Activated T-cell treated with anti-CD3 and anti-CD28 coated beads, Interleukin-2, amount 50 U/mL, for 4 hours (primary cell): ENCODE measurements at regions not wholly inside any gene's neighbourhood (a gene's known extent, or its start where the extent isn't known, plus 50 kb on each side); places are given as distances from the start of the nearest gene placed in this dataset.

ENCODE experiments used
- ATAC-seq, 2 donors: fragments of 200-7000 bp; cut with Tn5 transposase; one replicate each; pipeline ENCODE4 v1.10.0; 2021
- DNase-seq: peaks from one replicate; pipeline ENCODE4 v3.0.0-alpha.2; 2020
- H3K27me3 Mint-ChIP-seq: one replicate; pipeline ENCODE4 v1.8.0; 2021; ENCODE audit warnings: low read depth, mixed read lengths
- H3K36me3 Mint-ChIP-seq: one replicate; pipeline ENCODE4 v1.8.0; 2022; ENCODE audit warnings: mixed read lengths; ENCODE audit not compliant: insufficient read depth
- H3K4me1 Mint-ChIP-seq: one replicate; pipeline ENCODE4 v1.8.0; 2021; ENCODE audit warnings: low read depth, mixed read lengths
- H3K4me3 Mint-ChIP-seq: one replicate; pipeline ENCODE4 v1.8.0; 2021; ENCODE audit warnings: mild to moderate bottlenecking, moderate library complexity, mixed read lengths
- H3K9me3 Mint-ChIP-seq: one replicate; pipeline ENCODE4 v1.8.0; 2021; ENCODE audit warnings: mixed read lengths

DNA sequence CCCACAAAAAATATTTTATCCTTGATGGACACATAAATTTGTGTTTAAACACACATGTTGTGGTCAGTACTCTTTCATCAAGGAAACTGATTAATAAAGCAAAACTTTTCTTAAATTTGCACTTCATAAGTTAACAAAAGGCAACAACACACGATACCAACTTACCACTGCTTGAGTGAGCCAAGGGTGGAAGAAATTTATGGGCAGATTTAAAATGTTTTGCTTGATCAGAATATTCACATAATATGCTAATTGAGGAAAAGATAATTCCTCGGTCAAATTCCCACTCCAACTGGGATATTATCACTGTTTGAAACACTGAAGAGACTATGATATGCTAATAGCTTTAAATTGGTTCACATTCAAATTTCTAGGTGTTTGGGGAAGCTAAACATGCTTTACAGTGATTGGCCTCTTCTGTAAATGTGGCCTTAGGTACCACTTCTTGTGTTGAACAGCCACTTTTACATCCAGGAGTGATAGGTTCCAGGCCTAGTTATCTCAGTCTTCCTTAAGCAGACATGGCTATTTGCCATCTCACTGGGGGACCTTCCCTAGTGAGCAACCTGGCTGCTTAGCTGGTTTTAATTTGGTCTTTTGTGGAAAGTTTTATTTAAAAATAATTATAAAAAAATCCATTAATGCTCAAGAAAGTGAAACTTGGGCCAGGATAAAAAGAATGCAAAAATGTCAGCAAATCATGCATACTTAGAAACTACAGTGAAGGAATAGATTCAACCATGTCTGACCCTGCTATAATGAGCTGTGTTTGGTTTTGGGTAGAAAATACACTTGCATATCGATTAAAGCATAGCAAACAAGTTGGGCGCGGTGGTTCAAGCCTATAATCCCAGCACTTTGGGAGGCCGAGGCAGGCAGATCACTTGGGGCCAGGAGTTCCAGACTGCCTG, 221.2 kb upstream of the MAP3K7 start:
- peaks cover 2% of the 10 kb centered on the region for H3K27me3 Mint-ChIP-seq
- no peaks in the 10 kb centered on the region for H3K4me1 Mint-ChIP-seq
- H3K36me3 Mint-ChIP-seq: no peaks in the 10 kb centered on the region
- DNase-seq (no peak), ATAC-seq (no peak)
- H3K9me3 Mint-ChIP-seq: no peaks in the 10 kb centered on the region
- no peak overlapping the region for H3K4me3 Mint-ChIP-seq

DNA sequence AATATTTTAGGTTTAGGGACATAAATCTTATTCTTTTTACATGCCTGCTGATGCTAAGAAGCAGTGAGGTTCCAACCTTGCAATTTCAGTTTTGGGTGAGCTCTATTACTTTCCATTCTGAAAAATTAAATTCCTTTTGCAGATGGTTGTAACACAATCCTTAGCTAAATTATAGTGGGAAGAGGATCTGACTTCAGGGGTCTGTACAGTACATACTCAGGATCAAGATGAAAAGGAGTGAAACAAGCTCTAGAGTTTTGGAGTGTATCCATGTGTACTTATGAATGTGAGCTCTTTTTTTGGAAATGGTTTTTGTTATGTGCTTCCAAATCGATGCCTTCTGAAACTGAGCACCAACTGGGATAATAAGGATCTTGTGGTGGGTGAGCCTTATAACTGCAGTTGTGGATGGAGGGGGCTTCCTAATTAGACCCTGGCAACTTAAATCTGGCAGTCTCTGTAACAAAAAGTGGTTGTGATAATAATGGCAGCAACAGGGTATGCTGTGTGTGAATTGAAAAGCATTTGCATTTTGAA, 218.8 kb upstream of the MAP3K7 start:
- Mint-ChIP-seq H3K4me1 (no peaks in the 10 kb centered on the region), H3K4me3 (no peak overlapping the region), H3K9me3 (no peaks in the 10 kb centered on the region), H3K36me3 (no peaks in the 10 kb centered on the region), H3K27me3 (peaks cover 2% of the 10 kb centered on the region)
- no peak for DNase-seq
- ATAC-seq: no peak

DNA sequence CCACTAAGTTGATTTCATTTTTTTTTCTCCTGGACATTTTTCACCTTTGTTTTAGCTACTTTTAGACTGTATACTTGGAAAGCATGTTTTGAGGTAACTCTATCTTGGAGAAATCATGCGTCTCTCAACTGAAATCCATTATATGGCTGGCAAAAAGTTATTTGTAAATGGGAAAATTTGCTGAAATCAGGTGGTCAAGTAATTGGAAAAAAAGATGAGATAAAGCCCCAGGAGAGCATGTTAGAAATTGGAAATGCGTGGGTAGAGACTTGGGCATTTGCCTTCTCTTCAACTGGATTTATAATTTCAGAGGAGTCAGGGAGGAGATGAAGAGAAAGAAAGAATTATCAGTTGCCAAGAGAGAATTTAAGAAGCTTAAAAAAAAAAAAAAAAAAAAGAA, 217.1 kb upstream of the MAP3K7 start:
- Mint-ChIP-seq H3K9me3 (no peaks in the 10 kb centered on the region), H3K27me3 (peaks cover 2% of the 10 kb centered on the region), H3K4me1 (no peaks in the 10 kb centered on the region), H3K4me3 (no peak overlapping the region), H3K36me3 (no peaks in the 10 kb centered on the region)
- DNase-seq: no peak
- no peak for ATAC-seq

DNA sequence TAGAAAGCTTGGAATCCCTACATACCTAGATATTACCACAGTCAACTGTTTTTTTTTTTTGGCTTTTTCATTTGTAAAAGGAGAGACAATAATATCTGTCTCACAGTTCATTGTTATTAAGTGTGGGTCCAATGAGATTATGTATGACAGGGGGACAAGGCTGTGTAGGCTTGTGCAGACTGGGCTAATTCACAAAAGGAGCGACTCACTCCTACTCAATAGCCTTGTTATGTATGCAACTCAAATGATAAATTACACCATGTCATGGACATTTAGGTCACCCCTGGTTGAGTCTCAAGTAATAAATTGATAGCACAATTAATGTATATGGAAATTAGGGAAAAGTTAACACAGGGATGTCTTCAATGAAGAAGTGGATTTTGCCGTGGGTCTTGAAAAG, 208.2 kb upstream of the MAP3K7 start:
- ATAC-seq (no peak), DNase-seq (no peak)
- Mint-ChIP-seq H3K4me1 (no peaks in the 10 kb centered on the region), H3K36me3 (no peaks in the 10 kb centered on the region), H3K4me3 (no peak overlapping the region), H3K27me3 (peaks cover 2% of the 10 kb centered on the region), H3K9me3 (no peaks in the 10 kb centered on the region)

DNA sequence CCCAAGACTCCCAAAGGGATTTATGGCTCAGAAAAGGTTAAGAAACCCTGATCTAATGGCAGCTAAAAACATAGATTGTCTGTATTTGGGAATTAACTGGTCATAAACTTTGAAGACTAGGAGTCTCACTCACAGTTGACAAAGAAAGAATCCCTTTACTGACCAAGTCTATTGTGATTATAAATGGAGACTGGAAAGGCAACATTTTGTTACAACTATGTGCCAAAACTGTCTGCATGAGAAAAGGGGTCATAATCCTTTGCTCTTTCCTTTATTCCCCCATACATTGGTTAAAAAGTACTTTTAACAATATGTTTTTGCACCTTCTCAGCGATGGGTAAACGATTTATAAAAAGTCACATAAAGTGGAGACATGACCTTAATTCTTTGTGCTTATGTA, 206.9 kb upstream of the MAP3K7 start:
- peaks cover 2% of the 10 kb centered on the region for H3K27me3 Mint-ChIP-seq
- ATAC-seq (no peak), DNase-seq (no peak)
- H3K4me3 Mint-ChIP-seq: no peak overlapping the region
- H3K36me3 Mint-ChIP-seq: no peaks in the 10 kb centered on the region
- H3K9me3 Mint-ChIP-seq: no peaks in the 10 kb centered on the region
- no peaks in the 10 kb centered on the region for H3K4me1 Mint-ChIP-seq

DNA sequence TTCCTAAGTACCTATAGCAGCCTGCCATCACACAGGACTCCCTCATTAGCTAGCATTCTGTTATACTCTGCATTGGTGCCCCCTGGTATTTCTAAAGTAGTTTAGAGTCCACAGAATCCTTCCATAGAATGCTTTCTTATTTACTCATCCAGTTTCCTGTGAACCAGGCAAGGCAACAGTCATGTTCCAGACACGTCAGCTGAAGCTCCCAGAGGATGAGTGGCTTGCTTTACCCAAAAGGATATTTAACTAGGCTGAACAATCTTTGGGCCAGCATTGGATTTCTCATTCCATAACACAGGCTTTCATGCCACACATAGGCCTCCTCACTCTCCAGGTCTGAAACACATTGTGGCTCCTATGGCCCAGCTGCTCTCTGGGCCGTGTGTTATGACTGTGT, 203.8 kb upstream of the MAP3K7 start:
- H3K4me3 Mint-ChIP-seq: no peak overlapping the region
- H3K4me1 Mint-ChIP-seq: no peaks in the 10 kb centered on the region
- H3K9me3 Mint-ChIP-seq: no peaks in the 10 kb centered on the region
- DNase-seq (no peak), ATAC-seq (no peak)
- H3K36me3 Mint-ChIP-seq: no peaks in the 10 kb centered on the region
- peaks cover 2% of the 10 kb centered on the region for H3K27me3 Mint-ChIP-seq

DNA sequence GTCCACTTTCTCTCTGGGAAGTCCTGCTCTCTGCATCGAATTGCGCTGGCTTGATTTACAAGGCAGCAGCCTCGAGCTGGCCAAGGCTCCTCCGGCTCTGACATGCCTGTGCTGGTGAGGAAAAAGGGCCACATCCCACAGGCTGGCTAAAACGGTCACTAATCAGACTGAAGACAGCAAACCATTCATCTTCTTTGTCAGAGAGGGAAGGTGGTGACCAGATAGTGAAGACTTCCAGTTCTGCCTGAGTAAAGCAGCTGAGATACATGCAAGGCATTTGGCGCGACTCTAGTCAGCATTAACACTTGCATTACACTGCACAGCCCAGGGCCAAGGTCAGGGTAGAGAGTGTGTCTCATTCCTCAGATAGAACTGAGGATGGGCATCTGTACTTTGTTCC, 203.2 kb upstream of the MAP3K7 start:
- no peak for DNase-seq
- Mint-ChIP-seq H3K4me3 (no peak overlapping the region), H3K27me3 (peaks cover 3% of the 10 kb centered on the region), H3K4me1 (no peaks in the 10 kb centered on the region), H3K36me3 (no peaks in the 10 kb centered on the region), H3K9me3 (no peaks in the 10 kb centered on the region)
- no peak for ATAC-seq

DNA sequence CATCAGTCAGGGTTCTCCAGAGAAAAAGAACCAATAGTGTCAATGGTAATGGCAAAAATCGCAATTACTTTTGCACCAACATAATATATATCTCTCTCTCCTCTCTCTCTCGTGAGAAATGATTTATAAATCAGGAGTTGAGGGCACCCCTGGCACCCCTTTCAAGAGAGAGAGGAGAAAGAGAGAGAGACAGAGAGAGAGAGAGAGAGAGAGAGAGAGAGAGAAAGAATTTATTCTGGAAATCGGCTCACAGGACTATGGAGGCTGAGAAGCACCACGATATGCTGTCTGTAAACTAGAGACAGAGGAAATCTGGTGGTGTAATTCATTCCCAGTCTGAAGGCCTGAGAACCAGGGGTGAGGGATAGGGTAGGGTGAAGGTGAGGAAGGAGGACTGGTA, 201.9 kb upstream of the MAP3K7 start:
- H3K9me3 Mint-ChIP-seq: no peaks in the 10 kb centered on the region
- no peak overlapping the region for H3K4me3 Mint-ChIP-seq
- H3K27me3 Mint-ChIP-seq: peaks cover 4% of the 10 kb centered on the region
- no peaks in the 10 kb centered on the region for H3K4me1 Mint-ChIP-seq
- no peak for DNase-seq
- ATAC-seq: no peak
- H3K36me3 Mint-ChIP-seq: no peaks in the 10 kb centered on the region

DNA sequence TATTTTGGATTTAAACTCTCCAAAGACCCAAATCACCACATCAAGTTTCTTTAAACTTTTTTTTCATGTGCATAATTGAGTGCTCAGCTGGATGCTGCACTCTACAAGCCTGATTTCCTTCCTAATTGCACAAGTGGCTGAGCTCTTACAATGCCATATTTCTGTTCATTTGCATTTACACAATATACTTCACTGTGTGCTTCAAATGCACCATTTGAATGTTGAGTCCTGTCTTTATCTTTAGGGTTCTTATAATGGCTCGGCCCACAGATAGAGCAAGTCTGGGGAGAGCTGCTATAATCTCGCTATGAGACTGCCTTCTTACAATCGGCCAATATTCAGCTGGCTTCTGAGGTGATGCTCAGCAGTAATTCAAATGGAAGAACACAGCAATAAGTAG, 200.6 kb upstream of the MAP3K7 start:
- Mint-ChIP-seq H3K36me3 (no peaks in the 10 kb centered on the region), H3K4me3 (no peak overlapping the region), H3K9me3 (no peaks in the 10 kb centered on the region), H3K4me1 (no peaks in the 10 kb centered on the region), H3K27me3 (peaks cover 7% of the 10 kb centered on the region)
- ATAC-seq (no peak), DNase-seq (no peak)

DNA sequence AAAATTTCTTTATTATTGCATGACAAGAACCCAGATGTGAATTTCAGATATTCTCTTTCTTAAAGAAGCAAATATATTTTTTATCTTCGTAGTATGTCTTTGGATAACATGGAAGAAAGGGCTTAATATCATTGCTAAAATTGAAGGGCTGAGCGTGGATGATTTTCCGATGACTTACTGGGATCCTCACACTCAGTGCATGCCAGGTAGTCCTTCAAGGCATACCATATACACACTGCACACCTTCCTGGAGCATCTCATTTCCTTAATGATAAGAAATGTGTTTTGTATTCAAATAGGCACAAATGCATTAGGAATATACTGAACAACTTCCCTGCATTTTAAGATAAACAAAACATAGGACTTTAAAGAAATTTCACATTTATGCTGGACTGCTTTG, 193.9 kb upstream of the MAP3K7 start:
- DNase-seq (no peak), ATAC-seq (no peak)
- Mint-ChIP-seq H3K36me3 (no peaks in the 10 kb centered on the region), H3K9me3 (no peaks in the 10 kb centered on the region), H3K27me3 (peaks cover 9% of the 10 kb centered on the region), H3K4me3 (no peak overlapping the region), H3K4me1 (no peaks in the 10 kb centered on the region)

DNA sequence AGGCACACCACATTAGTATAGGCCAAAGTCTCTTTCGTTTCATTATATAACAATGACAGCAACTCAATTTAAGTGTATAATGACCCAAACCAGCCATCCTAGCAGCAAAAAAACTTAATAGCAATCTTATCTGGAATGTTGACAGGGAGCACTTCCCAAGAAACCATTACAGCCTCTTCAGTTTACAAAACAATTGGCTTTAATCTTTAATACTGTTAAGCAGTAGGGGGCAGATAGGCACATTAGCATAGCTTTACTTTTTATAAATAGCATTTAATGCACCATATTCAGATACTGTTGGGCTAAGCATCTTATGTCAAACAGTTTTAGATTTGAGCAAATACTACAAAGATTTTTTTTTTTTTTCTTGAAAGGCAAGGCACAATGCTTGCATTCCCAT, 193.3 kb upstream of the MAP3K7 start:
- DNase-seq (no peak), ATAC-seq (no peak)
- H3K4me1 Mint-ChIP-seq: no peaks in the 10 kb centered on the region
- H3K27me3 Mint-ChIP-seq: peaks cover 13% of the 10 kb centered on the region
- H3K4me3 Mint-ChIP-seq: no peak overlapping the region
- no peaks in the 10 kb centered on the region for H3K36me3 Mint-ChIP-seq
- no peaks in the 10 kb centered on the region for H3K9me3 Mint-ChIP-seq

DNA sequence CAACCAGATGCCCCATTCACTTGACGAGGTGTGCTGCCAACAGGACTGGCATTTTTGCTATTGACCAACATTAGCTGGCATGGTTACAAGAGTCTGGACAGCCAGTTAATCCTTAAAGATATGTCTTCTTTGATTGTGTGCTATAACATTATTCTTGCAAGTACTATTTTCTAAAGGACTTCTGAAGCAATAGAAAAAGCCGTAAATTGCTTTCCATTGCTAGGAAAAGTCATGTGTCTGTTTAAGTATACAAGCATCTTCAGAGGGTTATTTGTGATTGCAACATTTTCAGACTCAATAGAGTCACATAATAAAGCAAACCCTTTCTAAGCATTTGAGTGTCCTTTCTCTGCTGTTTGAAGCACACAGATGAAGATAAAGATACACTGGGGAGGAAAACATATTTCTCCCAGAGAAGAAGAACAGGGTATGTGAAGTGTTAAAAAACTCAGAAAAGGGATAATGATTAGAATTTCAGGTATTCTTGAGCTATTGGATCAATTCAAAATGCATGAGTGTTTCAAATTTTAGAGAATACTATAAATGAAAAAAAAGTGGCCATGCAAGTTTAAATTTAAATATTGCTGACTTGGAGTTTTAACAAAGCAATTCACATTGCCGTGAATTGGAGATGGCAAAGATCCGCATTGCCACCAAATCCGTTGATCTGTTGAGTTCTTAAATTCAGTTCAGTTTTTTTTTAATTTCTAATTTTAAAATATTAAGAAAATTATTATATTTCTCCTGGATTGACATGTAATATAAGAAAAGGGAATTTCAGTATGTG, 191.7 kb upstream of the MAP3K7 start:
- Mint-ChIP-seq H3K4me1 (no peaks in the 10 kb centered on the region), H3K4me3 (no peak overlapping the region), H3K36me3 (no peaks in the 10 kb centered on the region), H3K27me3 (peaks cover 10% of the 10 kb centered on the region), H3K9me3 (no peaks in the 10 kb centered on the region)
- DNase-seq: no peak
- no peak for ATAC-seq

DNA sequence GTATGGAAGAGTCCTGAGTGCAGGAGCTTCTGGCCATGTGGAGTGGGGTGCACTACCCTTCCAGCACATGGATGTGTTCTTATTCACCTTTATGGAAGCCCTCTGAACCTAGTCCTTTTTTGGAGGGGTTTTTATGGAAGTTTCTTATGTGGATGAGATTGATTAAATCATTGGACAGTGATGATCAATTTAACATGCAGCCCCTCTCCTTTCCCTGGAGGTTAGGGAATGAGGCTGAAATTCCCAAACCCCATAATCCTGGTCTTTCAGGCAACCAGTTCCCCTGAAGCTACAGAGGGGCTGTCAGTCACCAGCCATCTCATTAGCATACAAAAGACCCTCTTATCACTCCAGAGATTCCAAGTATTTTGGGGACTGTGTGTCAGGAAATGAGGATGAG, 183.9 kb upstream of the MAP3K7 start:
- no peak for DNase-seq
- peaks cover 9% of the 10 kb centered on the region for H3K27me3 Mint-ChIP-seq

DNA sequence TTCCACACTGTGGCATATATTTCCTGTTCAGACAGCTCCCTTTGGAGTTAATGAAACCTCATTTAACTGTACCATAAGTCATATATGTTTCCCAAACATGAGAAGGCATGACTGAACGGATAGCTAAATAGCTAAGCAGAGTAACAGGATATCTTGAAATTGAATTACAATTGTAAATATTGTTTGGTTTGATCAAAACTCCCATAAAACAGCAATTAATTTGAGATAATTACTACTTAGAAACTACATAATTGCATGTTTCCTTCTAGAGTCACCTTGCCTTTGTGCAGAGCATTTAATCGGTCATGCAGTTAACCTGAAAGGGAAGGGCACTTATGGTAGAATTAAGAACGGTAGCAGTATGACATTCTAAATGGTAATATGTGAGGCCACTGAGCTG, 179.0 kb upstream of the MAP3K7 start:
- H3K9me3 Mint-ChIP-seq: no peaks in the 10 kb centered on the region
- H3K36me3 Mint-ChIP-seq: no peaks in the 10 kb centered on the region
- no peak overlapping the region for H3K4me3 Mint-ChIP-seq
- no peaks in the 10 kb centered on the region for H3K4me1 Mint-ChIP-seq
- DNase-seq: no peak
- H3K27me3 Mint-ChIP-seq: peaks cover 7% of the 10 kb centered on the region
- no peak for ATAC-seq

More for the DNA sequence above, 183.9 kb upstream of the MAP3K7 start:
- H3K9me3 Mint-ChIP-seq: no peaks in the 10 kb centered on the region
- no peak overlapping the region for H3K4me3 Mint-ChIP-seq
- H3K36me3 Mint-ChIP-seq: no peaks in the 10 kb centered on the region
- no peaks in the 10 kb centered on the region for H3K4me1 Mint-ChIP-seq
- ATAC-seq: no peak

DNA sequence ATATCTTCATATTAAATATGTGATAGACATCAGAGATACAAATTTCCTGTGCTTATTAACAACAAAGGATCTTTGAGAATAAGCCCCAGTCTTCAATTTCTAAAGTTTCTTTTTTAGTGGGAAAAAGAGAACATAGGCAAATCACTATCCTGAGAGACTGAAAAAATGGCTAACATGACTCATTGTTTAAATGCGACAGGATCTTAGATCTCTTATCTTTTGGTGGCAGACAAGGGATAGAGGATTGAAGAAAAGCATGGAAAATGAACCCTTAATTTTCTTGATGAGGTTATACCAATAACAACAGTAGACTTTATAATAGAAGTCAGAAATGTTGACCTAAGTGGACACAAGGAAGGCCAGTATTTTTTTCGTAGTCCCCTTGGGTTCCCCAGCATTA, 178.6 kb upstream of the MAP3K7 start:
- H3K27me3 Mint-ChIP-seq: peaks cover 5% of the 10 kb centered on the region
- H3K9me3 Mint-ChIP-seq: no peaks in the 10 kb centered on the region
- no peak overlapping the region for H3K4me3 Mint-ChIP-seq
- DNase-seq (no peak), ATAC-seq (no peak)
- no peaks in the 10 kb centered on the region for H3K4me1 Mint-ChIP-seq
- H3K36me3 Mint-ChIP-seq: no peaks in the 10 kb centered on the region
